ENCODE measurements at regions not wholly inside any gene's neighbourhood (a gene's known extent, or its start where the extent isn't known, plus 50 kb on each side); places are given as distances from the start of the nearest gene placed in this dataset.
"Not testable (repeated sequence)": the region's sequence is repeated elsewhere in the genome, so short reads cannot be mapped to it uniquely, and the experiment has no call there.

DNA sequence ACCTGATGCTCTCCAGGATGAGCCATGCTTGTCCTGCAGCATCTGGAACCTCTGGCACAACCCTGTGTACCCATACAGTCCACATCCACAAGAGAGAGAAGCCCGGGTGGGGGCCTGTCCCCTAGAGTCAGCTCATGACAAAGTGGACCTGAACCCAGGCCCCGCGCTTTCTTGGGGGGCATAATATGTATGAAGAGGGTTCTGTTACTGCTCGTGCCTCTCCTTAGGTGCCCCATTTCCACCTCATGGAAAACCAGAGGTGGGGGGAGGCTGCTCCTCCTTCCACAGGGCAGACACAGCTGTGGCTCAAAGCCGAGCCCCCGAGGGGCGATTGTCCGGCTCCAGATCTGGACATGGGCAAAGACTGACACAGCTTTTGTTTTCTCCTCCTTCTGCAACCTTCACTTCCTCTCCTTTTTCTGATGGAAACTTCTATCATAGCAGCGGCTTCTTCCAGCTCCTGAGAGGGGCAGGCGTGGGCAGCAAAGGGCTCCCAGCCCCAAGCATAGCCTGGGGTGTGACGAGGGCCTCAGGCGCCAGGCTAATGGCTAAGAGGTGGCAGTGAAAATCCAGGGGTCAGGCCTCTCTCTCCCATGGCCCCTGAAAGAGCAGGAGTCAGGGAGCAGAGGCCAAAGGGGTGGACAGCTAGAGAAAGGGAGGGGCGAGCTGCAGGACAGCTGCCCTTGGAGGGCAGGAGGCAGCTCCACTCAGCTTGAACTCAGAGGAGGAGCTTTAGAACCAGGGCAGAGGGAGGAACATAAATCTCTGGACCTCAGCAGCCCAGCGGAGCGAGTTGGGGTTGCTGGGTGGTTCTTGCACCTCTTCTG, 155.5 kb downstream of the ZFP36L2 start:
- DNase-seq = peak; percentile 67

DNA sequence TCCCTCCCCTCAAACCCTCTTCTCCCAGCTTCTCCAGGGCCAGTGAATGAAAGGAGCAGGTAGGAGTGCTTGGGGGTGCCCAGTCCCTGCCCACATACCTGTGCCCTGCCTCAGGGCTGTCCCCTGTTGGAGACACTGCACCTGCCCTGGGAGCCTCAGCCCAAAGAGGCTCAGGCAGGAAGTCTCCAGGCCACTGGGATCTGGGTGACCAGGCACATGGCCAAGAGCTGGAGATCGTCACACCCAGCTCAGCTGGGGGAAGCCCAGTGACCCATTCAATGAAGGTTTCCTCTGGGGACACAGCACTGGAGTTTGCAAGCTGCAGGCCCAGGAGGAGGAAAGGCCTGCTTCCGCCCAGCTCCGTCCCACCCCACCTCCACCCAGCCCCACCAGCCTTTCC, 156.4 kb downstream of the ZFP36L2 start:
- DNase-seq = peak; percentile 10

DNA sequence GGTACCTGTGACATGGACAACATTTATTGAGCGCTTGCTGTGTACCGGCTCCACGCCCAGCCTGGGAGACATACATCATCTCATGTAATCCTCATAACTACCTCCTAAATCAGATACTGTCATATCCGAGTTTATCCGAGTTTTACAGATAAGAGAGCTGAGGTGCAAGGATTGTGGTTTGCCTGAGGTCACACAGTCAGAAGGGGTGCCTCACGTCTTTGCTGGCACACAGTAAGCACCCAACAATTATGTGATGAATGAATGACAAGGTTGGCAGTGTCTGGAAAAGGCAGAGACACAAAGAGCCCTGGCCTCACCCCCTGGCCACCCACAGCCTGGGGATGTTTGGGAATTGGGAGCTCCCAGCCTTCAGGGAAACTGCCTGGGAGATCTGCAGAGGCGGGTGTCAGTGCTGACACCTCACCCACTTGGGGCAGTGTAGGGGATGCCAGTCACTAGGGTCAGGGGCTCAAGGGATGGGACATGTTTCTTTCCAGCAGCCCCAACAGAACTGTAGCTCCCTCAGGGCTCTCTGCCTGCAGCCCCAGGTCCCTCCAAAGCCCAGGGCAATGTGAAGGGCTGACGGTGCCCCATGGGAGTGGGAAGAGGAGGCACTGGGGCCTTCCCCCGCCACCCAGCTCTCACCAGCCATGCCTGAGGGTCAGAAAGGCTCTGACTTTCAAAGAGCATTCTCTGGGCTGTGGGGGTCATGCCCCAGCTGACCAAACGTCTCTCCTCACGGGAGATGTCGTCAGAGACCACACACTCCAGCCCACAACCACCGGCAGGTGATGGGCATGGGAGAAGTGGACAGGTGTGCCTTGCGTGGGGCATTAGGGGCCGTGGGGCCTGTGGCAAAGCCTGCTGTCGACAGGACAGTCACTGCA, 157.5 kb downstream of the ZFP36L2 start:
- DNase-seq = peak; percentile 2

DNA sequence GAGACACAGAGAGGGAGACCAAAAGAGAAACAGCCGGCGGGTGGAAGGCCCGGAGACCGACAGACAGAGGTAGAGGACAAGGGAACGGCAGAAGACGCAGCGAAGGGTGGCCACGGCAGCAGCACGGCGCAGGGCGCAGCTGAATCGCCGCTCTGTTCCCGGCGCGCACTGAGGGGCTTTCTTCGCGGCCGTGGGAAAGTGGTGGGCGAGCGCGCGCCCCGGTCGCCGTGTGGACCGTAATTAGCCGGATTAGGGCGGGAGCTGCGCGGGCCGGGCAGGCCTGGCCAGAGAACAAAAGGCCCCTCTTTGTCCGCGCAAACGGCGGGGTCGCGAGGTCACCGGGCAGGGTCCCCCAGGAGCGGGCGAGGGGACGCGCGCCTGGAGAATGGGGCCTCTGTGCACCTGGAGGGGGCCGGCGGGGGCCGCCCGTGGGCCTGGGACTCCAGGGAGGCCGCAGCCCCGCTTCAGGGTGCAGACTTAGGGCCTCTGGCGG, 158.3 kb downstream of the ZFP36L2 start:
- DNase-seq = peak; percentile 51

DNA sequence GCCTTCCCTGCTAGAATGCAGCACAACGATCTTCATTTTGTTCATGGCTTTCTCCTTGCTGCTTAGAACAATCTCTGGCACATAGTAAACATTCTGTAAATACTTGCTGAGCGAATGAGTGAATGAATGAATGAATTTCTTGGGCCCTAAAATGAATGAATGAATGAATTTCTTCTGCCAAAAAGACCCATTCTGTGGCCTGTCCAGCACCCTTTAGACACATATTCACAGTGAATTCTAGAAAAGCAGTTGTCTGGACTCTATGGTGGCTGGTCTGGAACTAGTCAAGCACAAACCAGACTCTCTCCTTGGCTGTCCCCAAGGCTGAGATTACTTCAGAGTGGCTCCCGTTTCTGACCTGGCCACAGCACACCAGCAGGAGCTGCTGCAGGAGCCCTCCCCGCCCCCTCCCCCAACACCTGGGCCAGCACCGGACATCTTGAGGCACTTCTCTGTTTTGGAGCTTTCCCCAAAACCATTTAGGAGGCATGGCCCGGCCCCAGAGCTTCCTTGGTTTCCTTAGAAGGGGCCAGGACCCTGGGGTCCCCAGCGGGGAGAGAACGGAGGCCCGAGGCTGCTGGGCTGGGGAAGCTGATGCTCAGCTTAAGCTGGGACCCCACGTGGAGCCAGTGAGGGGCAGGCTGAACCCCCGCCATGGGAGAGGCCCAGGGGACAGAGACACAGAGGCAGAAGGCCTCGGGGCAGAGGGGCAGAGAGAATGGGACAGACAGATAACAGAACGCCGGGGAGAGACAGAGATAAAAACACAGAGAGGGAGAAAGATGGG, 159.0 kb downstream of the ZFP36L2 start:
- peak; percentile 1 for DNase-seq

DNA sequence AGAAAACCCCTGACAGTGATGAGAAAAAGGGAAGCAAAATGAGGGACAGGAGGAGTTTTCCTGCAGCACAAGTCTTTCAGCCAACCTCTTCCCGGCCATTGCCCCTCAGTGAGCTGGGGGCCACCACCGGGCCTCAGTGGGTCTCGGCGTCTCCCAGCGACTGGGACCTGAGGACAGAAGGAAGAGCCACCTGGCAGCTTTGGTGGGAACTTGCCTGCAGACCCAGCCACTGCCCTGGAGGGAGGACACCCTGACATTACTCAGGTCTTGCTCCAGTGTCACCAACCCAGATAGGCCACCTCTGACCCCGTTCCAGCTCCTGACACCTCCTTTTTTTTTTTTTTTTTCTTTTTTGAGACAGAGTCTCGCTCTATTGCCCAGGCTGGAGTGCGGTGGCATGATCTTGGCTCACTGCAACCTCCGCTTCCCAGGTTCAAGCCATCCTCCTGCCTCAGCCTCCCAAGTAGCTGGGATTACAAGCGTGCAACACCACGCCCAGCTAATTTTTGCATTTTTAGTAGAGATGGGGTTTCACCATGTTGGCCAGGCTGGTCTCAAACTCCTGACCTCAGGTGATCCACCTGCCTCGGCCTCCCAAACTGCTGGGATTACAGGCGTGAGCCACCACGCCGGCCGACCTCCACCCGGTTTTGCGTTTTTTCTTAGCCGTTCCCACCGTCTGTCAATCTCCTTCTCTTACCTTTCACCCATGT, 159.7 kb downstream of the ZFP36L2 start:
- not testable (repeated sequence) for DNase-seq

DNA sequence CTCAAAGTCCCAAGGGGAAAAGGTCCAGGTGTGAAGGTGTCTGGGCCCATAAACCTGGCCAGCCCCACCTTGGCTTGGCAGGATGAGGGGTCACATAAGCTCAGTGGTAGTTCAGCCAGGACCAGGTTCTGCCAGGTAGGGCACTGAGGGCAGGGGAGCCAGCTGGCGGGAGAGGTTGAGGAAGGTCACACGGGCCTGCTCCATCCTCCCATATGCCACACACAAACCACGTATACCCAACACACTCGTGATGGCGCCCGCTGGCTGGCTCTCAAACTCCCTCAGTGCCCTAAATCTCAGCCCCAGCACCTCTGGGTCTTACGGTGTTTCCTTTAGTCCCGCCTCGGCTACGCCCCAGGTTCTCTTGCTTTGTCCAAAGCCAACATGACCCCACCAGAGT, 160.5 kb downstream of the ZFP36L2 start:
- no peak for DNase-seq

DNA sequence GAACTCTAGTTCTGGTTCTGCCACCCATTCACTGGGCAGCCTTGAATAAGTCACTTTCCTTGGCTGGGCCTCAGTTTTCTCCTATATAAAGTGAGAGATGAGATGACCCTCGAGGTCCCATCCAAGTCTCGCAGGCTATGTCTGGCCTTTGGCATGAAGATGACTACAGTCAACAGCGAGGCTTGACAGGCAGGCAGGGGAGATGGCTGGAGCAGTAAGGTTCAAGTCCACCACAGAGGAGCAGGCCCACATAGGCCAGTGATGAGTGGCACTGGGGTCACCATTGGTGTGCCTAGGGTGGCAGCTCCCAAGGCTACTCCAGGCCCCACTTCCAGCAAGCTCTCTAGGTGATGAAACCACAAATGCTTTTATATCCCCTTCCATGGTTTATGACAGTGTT, 161.4 kb downstream of the ZFP36L2 start:
- no peak for DNase-seq

DNA sequence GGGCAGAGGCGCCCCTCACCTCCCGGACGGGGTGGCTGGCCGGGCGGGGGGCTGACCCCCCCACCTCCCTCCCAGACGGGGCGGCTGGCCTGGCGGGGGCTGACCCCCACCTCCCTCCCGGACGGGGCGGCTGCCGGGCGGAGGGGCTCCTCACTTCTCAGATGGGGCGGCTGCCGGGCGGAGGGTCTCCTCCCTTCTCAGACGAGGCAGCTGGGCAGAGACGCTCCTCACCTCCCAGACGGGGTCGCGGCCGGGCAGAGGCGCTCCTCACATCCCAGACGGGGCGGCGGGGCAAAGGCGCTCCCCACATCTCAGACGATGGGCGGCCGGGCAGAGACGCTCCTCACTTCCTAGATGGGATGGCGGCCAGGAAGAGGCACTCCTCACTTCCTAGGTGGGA, 163.3 kb downstream of the ZFP36L2 start:
- DNase-seq = not testable (repeated sequence)

DNA sequence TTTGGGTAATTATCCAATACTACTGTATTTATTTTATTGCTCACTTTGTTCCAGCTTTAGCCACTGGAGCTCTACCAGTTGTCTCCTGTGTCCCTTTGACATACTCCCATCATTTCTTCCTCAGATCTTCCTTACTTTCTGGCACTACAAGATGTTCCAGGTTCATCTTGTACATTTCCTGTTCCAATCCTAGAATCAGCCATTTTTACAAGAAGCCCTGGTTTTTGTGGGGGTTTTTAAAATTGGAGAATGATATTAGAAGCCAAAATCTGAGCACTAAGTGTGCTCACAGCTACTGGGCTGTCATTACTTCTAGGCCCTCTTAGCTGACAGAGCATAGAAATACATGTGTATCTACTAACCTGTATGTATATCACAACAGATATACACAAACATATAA, 164.3 kb downstream of the ZFP36L2 start:
- no peak for DNase-seq

DNA sequence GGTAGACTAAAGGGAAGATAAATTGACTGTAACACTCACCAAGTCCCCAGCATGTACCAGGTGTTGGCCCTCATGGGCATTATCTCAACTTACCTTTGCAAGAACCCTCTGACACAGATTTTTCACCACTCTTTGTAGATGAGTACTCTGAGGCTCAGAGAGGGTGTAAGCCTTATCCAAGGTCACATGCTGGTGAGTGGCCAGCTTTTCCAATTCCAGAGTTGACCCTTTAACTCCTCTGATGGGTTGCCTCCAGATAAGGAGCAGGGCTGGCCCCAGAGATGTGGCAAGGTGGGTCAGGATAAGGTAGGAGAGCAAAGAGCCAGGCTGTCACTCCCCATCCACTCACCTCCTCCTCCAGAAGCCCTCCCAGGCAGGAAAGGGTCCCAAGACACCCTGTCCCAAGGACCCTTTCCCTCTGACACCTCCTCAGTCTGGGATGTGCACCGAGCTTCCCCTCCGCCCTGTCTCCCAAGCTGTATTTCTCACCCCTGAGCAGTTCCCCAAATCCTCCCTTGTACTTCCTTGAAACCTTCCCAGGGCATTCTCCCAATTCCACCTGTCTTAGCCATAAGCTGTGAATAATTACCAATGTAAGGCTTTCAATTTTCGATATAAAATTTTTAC, 165.9 kb downstream of the ZFP36L2 start:
- DNase-seq = no peak

DNA sequence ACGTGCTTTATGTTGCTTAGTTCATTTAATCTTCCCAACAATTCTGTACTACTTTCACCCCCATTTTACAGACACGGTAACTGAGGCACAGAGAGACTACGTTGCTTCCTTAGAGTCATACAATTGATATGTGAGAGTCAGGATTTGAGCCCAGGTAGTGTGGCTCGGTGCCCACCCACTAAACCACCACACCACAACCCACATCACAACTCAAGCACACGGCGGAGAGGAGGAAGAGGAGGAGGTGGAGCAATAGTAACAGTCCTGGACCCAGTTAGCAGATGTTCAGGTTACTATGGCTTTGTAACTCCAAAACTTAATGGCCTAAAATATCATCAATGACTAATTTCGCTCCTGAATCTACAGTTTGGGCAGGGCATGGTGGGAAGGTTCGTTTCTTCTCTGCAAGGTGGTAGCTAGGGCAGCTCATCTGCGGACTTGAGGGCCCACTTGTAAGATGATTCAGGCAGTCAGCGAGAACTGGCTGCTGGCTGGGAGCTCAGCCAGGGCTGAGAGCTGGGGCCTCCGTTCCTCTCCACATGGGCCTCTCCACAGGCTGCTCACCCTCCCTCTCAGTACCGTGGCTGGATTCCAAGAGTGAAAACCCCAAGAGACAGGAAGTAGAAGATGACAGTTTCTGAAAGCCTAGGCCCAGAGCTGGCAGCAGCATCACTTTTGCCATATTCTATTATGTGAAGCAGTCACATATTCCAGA, 167.1 kb downstream of the ZFP36L2 start:
- no peak for DNase-seq

DNA sequence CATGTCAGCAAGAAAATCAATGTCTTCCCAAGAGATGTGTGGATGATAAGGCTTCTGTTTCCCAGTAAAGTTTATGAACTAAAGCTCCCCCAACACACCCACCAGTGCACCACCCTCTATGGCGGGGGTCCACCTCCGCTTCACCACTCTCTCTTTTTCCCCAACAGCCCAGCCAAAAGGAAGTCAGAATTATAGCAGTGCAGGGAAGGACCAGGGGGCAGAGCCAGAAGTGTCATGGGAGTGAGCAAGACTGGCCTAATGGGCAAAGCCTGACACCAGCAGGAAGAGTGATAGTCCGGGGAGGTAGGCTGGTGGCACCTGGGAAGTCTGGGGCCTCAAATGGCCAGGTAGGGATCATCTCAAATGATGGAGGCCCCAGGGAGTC, 167.7 kb downstream of the ZFP36L2 start:
- no peak for DNase-seq

DNA sequence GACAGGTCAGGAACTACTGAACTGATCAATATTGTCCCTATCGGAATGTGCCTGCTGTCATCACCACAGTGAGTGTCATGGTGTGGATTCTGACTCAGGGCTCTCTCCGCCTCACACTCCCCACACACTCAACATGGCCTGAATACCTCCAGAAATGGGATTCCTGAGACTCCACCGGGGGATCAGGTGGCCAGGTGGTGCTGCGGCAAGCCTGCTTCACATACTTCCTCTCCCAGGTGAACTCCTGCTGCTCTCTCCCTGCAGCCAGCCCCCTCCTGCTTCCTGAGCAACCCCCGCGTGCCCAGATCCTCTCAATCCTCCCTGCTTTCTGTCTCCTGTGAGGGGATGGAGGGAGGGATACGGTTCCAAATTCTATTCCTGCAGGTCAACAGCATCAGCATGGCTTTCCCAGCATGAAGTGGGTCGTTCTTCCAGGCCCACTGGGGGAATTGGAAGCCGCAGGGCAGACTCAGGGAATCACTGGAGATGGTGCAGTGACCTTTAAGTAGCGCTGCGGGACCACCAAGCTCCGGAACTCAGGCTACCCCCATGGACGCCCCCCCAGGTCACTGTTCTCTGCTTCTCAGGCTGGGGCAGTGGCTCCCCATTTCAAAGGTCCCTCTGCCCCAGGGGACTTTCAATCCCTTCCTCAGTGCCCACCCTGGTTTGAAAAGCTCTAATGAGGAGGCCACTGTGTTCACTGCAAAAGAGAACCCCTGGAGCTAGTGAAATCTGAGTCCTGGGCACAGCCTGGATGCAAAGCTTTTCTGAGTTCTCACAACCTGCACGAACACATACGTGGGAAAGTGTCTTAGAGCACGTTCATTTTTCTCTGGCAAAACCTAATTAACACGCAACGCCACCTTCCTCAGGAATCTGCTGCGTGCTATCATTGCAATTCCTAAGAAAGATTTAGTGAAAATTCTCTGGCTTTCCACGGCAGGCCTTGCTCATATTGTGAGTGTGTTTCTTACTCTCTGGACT, 168.4 kb downstream of the ZFP36L2 start:
- no peak for DNase-seq

DNA sequence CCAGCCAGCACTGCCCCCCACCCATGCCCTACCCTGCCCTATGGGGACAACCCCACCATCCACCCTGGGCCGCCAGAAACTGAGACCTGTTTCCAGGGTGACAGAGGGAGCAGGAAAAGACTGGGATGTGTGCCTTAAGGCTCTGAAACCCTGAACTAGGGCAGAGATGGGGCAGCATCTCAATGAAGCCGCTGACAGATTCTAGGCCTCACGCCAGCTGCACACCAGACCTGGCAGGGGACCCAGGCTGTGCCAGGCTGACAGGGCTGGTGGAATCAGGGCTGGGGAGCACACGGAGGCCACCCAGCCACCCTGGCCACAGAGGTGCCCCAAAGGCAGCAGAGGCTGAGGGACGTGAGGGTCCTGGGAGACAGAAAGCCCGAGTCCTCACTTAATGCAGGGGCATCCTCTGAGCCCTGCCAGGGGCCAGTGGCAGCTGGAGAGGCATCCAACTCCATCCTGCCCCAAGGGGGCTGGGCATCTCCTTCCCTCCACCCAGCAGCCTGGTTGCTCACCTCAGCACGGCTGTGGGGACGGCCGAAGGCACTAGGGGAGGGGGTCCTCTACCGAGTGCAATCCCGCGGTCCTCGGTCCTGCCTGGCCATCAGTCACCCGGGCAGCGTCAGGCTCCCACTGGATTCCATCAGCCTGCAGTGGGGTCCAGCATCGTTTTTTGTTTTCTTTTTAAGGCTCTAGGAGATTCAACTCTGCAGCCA, 169.2 kb downstream of the ZFP36L2 start:
- no peak for DNase-seq

DNA sequence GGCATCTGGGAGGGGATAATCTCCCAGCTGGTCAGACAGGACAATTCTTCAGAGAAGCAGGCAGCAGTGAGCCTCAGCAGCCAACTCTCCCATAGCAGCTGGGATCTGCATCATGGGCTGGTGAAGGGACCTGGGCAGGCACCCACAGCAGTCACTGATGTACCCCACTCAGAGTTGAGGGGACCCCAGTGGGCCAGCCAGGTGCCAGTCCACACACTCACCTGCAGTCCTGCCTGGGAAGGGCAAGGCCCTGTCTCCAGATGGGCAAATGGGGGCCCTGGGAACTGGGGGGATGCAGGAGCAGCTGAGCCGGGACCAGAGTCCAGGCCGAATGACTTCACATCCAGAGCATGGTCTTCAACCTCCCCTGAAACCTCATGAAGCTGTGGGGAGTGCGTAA, 170.4 kb downstream of the ZFP36L2 start:
- DNase-seq = no peak

DNA sequence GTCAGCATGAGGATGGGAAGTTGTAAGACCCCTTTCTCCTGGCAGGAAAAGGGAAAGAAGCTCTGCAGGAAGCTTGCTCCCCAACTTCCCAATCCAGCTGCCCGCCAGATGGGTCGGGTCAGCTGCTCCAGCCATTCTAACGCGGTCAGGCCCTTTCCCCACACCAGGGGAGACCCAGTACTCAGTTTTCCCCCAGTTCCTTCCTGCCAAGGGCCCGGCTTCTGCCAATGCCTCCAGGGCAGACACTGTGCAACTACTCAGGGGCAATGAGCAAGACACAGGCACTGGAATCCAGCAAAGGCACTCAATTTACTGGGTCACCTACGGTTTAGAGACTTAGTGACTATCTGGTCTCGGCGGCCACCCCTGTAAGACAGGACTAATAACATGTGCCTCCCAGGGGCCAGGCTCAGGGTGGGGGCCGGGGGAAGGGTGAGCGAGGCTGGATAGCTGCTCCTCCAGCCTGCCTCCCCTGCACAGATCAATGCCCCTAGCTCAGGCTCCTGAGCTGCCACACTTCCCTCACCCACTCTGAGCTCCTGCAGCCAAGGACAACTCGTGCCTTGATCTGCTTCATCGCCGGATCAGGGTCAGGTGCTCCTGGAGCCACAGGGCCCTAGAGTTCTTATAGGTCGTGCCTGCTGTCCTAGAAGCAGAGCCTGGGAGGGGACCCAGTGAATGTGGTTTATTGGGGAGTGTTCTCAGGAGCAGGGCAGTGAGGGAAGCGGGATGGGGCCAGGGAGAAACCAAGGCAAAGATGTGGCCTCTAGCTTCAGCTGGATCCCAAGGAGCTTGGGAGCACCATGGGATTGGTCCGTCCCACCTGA, 171.1 kb downstream of the ZFP36L2 start:
- DNase-seq = no peak

DNA sequence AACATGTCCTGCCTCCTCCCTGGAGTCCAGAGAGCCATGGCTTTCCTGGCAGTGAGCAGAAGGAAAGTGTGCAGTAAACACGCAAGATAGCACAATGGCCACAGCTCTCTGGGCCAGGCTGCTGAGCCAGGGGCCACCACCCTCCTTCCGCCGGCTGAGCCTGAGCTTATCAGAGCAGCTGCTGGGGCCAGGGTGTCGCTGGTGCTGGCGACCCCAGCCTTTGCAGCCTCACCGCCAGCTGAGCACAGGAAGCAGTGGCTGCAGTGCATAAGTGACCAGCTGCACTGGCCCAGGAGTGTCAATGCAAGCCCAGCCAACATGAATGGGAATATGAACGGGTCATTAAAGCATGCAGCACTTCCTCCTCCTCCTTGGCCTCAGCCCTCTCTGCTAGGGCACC, 172.0 kb downstream of the ZFP36L2 start:
- DNase-seq = no peak

Data from right kidney (tissue), 1 donor.